Epithelial cell of prostate (primary cell): ENCODE measurements at regions not wholly inside any gene's neighbourhood (a gene's known extent, or its start where the extent isn't known, plus 50 kb on each side); places are given as distances from the start of the nearest gene placed in this dataset.

Experiments
- DNase-seq: peaks from one replicate; pipeline ENCODE4 v3.0.0-alpha.2; 2011; ENCODE audit warnings: low read depth, low spot score
- H3K27ac ChIP-seq: fragments of 450-650 bp; 2 replicates; pipeline ENCODE4 v1.5.1; 2017; ENCODE audit warnings: mild to moderate bottlenecking

DNA sequence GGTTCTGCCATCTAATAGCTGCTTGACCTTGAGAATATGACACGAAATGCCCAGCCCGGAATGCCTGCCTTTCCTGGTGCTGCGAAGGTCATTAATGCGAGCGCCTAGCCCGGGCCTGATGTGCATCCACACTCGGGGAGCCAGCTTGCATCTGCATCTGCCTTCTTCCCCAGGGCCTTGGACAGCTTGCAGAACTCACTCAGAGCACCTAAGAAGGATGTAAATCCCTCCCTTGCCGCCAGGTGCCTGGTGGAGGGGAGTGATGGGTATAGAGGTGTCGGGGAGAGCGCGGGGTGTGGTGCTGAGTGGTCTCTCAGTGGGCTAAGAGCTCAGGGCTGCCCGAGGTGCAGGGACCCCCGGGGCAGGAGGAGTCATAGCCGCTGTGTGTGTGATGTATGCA lies 127.2 kb downstream of the MRPL36 start:
- no peak overlapping the region for H3K27ac ChIP-seq
- DNase-seq, result no peak

DNA sequence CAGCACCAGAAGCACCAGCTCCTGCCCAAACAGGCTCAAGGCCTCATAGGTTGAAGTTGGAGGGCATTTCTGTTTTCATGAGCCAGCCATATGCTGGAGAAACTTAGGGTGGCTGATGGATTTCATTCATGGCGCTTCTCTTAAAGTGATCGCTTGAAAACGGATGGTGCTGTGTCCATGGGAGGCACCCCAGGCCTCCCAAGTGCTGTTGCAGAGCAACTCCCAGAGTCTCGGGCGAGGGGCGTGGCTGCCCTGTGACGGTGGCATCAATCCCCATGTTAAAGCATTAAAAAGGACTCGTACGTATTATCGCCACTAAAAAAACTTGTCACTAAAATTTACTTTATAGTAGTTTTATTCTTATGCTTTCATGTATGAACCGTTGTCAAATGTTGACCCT lies 128.3 kb downstream of the MRPL36 start:
- no peak for DNase-seq
- no peak overlapping the region for H3K27ac ChIP-seq

DNA sequence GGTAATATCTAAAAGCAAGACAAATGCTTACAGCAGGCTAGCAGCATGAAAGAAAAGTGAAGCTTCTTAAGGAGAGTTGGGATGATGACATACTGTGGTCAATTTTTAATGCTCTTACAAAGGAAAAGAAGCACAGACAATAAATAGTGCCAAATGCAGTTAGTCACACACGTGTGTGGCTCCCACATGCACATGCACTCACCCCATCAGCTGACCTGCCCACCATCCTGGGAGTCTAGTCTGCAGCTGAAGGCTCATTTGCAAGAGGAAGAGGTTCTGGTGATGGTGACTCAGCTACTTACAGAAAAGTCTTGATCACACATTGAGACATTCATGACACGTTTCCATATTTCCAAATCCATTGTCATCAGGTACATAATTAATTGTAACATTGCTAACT lies 129.3 kb downstream of the MRPL36 start:
- DNase-seq, result peak; percentile 65
- H3K27ac ChIP-seq, result no peak overlapping the region

DNA sequence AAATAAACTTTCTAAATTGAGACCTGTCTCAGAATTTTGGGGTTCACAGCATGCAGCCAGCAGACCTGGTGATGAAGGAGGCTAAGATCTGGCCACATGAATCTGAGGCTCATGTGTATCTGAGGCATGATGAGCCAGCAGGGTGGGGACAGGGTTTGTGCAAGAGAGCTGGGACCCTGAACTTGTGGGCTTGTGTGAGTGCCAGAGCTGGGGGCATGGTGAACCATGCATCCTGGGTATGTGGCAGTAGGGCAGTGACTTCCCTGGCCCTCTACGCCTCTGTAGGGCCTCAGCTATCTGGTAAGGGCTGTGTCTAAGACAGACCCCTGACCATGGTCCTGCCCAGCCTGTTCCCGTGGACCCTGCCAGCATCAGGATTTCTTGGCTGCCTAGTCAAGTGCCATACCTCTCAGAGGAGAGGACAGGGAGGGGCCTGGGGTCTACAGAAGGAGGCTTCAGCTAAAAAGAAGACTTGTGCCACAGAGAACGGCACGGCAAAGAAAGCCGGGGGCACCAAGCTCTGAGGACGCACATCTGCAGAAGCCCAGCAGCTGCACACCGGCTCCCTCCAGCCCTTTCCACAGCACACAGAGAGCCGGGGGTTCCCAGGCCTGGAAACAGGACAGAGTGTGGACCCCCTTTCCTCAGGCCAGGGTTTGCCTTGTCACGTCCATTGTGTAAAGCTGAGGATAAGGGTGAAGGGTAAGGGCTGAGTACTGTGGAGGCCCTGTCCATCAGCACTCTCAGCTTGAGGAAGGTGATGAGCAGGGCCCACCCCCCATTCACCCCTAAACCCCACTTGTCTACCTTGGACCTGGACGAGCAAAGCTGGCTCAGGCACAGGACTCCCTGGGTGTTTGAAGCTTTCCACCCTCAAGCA lies 130.1 kb downstream of the MRPL36 start:
- no peak overlapping the region for H3K27ac ChIP-seq
- DNase-seq, result no peak

GRCh38 chr5:1668141-1668721 lies 131.4 kb downstream of the MRPL36 start:
- no peak for DNase-seq
- no peak overlapping the region for H3K27ac ChIP-seq

GRCh38 chr5:1667648-1668140 lies 131.9 kb downstream of the MRPL36 start:
- no peak for DNase-seq
- H3K27ac ChIP-seq, result no peak overlapping the region

DNA sequence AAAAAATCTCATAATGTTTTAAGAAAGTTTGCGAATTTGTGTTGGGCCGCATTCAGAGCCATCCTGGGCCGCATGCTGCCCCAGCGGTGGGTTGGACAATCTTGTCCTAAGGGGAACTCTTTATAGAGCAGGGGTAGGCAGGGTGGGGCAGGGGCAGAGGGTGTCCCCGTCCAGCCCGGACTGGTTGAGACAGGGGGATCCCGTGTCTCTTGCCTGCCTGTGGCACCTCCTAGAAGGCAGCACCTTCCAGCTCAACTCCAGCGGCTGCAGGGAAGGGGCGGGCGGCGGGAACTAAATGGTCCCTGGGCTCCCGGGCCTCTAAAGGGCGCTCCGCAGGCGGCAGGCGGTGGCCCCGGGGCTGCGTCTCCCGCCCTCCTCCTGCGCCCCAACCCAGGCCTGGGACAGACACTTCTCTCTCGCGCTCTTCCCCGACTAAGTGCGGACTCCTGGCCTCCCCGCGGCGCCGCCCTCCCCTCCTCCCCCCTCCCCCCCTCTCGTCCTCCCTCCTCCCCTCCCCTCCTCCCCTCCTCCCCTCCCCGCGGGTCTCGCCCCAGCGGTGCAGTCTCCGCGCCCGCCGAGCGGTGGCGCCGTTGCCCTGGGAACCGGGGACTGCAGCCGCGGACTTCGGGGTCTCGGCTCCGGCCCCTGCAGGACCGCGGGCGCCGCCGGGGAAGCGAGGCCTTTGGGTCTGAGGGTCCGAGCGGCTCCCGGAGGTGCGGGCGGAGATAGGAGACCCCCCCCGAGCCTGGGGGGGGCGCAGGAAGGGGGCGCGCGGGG lies 132.6 kb downstream of the MRPL36 start:
- no peak overlapping the region for H3K27ac ChIP-seq
- no peak for DNase-seq

DNA sequence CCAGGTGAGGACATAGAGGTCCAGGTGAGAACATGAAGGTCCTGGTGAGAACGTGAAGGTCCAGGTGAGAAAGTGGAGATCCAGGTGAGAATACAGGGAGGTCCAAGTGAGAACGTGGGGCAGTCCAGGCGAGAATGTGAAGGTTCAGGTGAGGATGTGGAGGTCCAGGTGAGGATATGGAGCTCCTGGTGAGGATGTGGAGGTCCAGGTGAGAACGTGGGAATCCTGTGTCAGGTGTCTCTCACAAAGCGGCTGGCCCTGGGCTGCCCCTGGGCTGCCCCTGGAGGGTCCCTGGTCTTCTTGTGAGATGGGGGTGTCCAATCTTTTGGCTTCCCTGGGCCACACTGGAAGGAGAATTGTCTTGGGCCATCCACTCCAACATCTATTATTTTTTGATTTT lies 133.4 kb downstream of the MRPL36 start:
- H3K27ac ChIP-seq, result no peak overlapping the region
- no peak for DNase-seq

- H3K27ac ChIP-seq, result no peak overlapping the region
Measured at GRCh38 chr5:1665803-1666202, 133.8 kb downstream of the MRPL36 start.

DNA sequence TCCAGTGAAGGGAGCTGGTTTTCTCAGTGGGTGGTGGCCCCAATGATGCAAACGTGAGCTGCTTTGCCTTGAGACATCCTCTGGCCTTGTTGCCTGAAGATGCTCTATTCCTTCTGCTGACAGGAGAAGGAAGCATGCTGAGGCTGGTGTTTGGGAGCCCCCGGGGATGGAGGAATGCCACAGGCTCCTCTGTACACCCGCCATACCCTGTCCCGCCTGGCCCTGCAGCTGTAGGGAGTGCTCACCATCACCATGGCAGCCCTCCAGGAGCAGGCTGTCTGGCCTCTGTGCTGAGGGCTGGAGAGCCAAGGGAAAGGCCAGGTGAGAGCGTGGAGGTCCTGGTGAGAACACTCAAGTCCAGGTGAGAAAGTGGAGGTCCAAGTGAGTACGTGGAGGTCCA lies 134.4 kb downstream of the MRPL36 start:
- H3K27ac ChIP-seq, result no peak overlapping the region
- DNase-seq, result no peak

More at GRCh38 chr5:1665803-1666202, 133.8 kb downstream of the MRPL36 start:
- no peak for DNase-seq

GRCh38 chr5:1663186-1663585 lies 136.5 kb downstream of the MRPL36 start:
- H3K27ac ChIP-seq, result no peak overlapping the region
- DNase-seq, result no peak

GRCh38 chr5:1662559-1663085 lies 137.0 kb downstream of the MRPL36 start:
- no peak overlapping the region for H3K27ac ChIP-seq
- no peak for DNase-seq

GRCh38 chr5:1661831-1662558 lies 137.6 kb downstream of the MRPL36 start:
- no peak for DNase-seq

GRCh38 chr5:1661311-1661710 lies 137.6 kb upstream of the LPCAT1 start:
- no peak for DNase-seq
- no peak overlapping the region for H3K27ac ChIP-seq

More at GRCh38 chr5:1661831-1662558, 137.6 kb downstream of the MRPL36 start:
- no peak overlapping the region for H3K27ac ChIP-seq

GRCh38 chr5:1660511-1660910 lies 136.8 kb upstream of the LPCAT1 start:
- DNase-seq, result no peak
- no peak overlapping the region for H3K27ac ChIP-seq

GRCh38 chr5:1660001-1660400 lies 136.2 kb upstream of the LPCAT1 start:
- H3K27ac ChIP-seq, result no peak overlapping the region
- no peak for DNase-seq

DNA sequence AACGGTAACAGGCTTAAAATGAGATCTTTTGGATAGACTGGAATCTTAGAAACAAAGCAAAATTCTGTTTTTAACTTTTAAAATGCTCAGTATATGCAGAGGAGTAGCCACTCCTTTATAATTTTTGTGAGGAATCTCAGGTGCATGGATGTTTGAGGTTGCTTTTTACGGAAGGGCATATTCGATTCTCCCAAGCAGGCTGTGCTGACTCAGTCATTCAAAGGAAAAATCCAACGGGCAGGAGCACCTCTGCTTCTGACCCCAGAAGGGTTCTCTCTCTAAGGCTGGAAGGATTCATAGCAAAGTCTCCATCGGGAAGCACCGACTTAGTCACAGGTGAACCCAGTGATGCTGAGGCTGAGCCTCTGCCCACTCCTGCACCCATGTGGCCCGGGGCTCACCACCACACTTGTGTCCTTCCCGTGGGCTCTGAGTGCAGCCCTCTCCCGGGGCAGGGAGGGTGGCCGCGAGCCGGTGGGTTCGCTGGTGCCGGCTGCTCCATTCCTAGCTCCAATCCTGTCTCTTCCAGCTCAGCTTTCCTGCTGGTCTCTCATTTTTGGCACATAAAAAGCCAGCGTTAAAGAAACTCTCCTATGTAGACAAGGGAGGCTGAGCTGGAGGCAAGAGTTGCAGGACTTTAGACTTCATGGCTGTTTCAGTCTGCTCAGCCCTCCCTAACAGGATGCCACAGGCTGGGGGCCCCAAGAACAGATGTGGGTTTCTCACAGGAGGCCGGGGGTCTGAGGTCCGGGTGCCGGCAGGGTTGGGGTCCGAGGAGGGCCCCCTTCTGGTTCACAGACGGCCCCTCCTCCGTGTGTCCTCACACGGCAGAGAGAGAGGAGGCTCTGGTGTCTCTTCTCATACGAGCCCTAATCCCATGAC lies 135.6 kb upstream of the LPCAT1 start:
- no peak for DNase-seq
- H3K27ac ChIP-seq, result no peak overlapping the region

- no peak overlapping the region for H3K27ac ChIP-seq
- no peak for DNase-seq
Measured at GRCh38 chr5:1658665-1659064, 134.9 kb upstream of the LPCAT1 start.

GRCh38 chr5:1657161-1657741 lies 133.5 kb upstream of the LPCAT1 start:
- H3K27ac ChIP-seq, result no peak overlapping the region
- DNase-seq, result no peak
